Dendritic cell treated with granulocyte-macrophage colony-stimulating factor and Interleukin-4, amounts not matched to agents 40 ng/mL and 50 ng/mL, for 4 days (primary cell): ENCODE measurements at regions not wholly inside any gene's neighbourhood (a gene's known extent, or its start where the extent isn't known, plus 50 kb on each side); places are given as distances from the start of the nearest gene placed in this dataset.

Experiments
- H3K27ac Mint-ChIP-seq: one replicate; pipeline ENCODE4 v1.8.0; 2022; ENCODE audit warnings: mild to moderate bottlenecking, mixed read lengths
- H3K27me3 Mint-ChIP-seq: one replicate; pipeline ENCODE4 v1.8.0; 2022; ENCODE audit warnings: mild to moderate bottlenecking, mixed read lengths
- H3K36me3 Mint-ChIP-seq: one replicate; pipeline ENCODE4 v1.8.0; 2022; ENCODE audit warnings: low read depth, mixed read lengths
- H3K4me1 Mint-ChIP-seq: one replicate; pipeline ENCODE4 v1.8.0; 2022; ENCODE audit warnings: low read depth, mixed read lengths
- H3K4me3 Mint-ChIP-seq: one replicate; pipeline ENCODE4 v1.8.0; 2022; ENCODE audit warnings: mild to moderate bottlenecking, moderate library complexity, mixed read lengths
- H3K9me3 Mint-ChIP-seq: one replicate; pipeline ENCODE4 v1.8.0; 2022; ENCODE audit warnings: mixed read lengths
- intact Hi-C: fragments of 100-400 bp; cut with micrococcal nuclease; formaldehyde crosslinking; loops from one replicate; pipeline ENCODE4 v1.15.0; 2022

- Mint-ChIP-seq H3K27me3 (peaks cover 3% of the 10 kb centered on the region), H3K4me1 (no peaks in the 10 kb centered on the region), H3K4me3 (no peak overlapping the region), H3K27ac (no peak overlapping the region), H3K9me3 (no peaks in the 10 kb centered on the region), H3K36me3 (no peaks in the 10 kb centered on the region)
- intact Hi-C loops, result no loop called here
These were observed 330.5 kb downstream of the AACS start for GRCh38 chr12:125395583-125396215.

GRCh38 chr12:125399489-125399888, 334.3 kb downstream of the AACS start:
- no peak overlapping the region for H3K27ac Mint-ChIP-seq
- intact Hi-C loops, result no loop called here
- no peaks in the 10 kb centered on the region for H3K4me1 Mint-ChIP-seq
- H3K9me3 Mint-ChIP-seq, result no peaks in the 10 kb centered on the region
- H3K4me3 Mint-ChIP-seq, result no peak overlapping the region
- H3K27me3 Mint-ChIP-seq, result no peaks in the 10 kb centered on the region
- H3K36me3 Mint-ChIP-seq, result no peaks in the 10 kb centered on the region

DNA sequence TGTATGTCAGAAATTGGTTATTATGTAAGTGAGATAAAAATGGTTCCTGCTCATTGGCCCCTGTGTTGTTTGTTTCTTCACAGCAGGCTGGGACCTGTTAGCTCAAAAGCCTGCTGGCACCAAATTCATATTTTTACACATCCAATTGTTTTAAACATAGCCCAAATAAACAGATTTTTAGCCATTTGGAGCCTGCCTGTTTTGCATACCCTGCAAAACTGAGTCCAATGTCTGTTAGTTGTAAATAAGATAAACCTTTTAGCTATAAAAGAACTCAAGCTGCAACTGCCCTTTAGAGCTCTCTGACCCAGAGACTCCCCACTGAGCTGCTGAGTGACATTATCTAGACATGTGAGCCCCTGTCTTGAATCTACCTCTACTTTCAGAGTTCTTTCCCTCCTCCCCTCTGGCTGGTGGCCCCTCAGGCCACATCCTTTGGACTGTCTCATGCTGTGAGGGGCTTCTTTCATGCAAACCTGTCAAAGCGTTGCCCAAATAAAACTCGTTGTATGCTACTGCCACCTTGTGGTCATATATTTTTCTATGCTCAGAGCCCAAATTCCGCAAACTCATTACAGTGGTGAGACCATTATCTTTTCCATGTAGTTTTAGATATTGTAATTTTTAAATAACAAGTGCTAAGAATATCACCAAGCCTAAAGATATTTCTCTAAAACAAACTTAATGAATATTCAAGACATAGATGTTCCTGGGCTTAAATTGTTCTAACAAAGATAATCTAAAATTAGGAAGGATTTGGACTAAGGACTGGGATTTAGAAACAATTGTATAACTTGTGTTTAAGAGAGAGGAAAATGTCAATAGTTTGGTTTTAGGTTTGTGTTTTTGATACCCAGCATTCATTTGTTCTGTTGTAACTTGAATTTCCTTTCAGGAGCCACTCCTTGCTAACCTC, 337.9 kb downstream of the AACS start:
- Mint-ChIP-seq H3K4me3 (no peak overlapping the region), H3K27me3 (no peaks in the 10 kb centered on the region), H3K9me3 (no peaks in the 10 kb centered on the region), H3K4me1 (no peaks in the 10 kb centered on the region), H3K27ac (no peak overlapping the region), H3K36me3 (no peaks in the 10 kb centered on the region)
- intact Hi-C loops, result loop anchor here (5.0 kb wide), 1 partner anchor 71 kb away; no protein-coding TSS in a partner anchor

GRCh38 chr12:125403843-125404242, 338.6 kb downstream of the AACS start:
- Mint-ChIP-seq H3K9me3 (no peaks in the 10 kb centered on the region), H3K27ac (no peak overlapping the region)
- intact Hi-C loops, result loop anchor here (5.0 kb wide), 1 partner anchor 72 kb away; no protein-coding TSS in a partner anchor

DNA sequence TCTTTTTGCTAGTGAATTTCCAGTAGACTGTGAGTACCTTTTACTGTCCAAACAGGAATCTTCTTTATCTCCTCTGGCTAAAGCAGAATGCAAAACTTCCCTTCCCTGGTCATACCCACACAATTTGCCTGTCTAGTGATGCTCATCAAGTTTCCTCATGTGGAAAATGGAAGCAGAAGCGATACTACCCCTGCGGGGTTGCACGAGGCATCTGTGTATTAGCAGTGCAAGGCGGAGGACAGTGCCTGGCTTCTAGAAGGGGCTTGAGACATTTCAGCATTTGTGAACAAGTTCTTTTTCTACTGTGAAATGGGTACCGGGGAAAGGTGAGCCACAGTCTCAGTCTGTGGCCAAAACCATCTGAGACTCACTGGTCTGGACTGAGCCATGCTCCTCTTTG, 340.9 kb downstream of the AACS start:
- Mint-ChIP-seq H3K27ac (no peak overlapping the region), H3K36me3 (no peaks in the 10 kb centered on the region), H3K9me3 (no peaks in the 10 kb centered on the region), H3K4me1 (no peaks in the 10 kb centered on the region), H3K27me3 (no peaks in the 10 kb centered on the region), H3K4me3 (no peak overlapping the region)
- intact Hi-C loops, result no loop called here

More at GRCh38 chr12:125403843-125404242, 338.6 kb downstream of the AACS start:
- H3K36me3 Mint-ChIP-seq, result no peaks in the 10 kb centered on the region
- H3K4me3 Mint-ChIP-seq, result no peak overlapping the region
- H3K27me3 Mint-ChIP-seq, result no peaks in the 10 kb centered on the region
- H3K4me1 Mint-ChIP-seq, result no peaks in the 10 kb centered on the region

DNA sequence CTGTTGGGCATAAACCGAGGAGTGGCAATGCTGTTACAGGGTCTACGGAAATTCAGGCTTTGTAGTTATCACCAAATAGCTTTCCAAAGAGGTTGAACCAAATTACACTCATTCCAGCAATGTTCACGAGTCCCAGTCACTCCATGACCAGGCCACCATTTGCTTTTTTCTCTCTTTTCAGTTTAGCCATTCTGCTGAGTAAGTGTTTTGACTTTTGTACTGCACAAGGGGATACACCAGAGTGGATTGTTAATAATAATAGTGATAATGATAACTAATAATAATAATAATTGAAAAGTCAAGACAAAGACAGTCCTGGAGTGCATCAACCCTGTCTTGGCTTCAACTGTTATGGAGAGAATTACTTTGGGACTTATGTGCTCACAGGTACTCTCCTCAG, 343.5 kb downstream of the AACS start:
- no peaks in the 10 kb centered on the region for H3K4me1 Mint-ChIP-seq
- intact Hi-C loops, result no loop called here
- H3K4me3 Mint-ChIP-seq, result no peak overlapping the region
- no peaks in the 10 kb centered on the region for H3K9me3 Mint-ChIP-seq
- H3K27me3 Mint-ChIP-seq, result no peaks in the 10 kb centered on the region
- no peaks in the 10 kb centered on the region for H3K36me3 Mint-ChIP-seq
- H3K27ac Mint-ChIP-seq, result no peak overlapping the region

GRCh38 chr12:125412506-125412905, 347.3 kb downstream of the AACS start:
- H3K4me1 Mint-ChIP-seq, result no peaks in the 10 kb centered on the region
- H3K27me3 Mint-ChIP-seq, result no peaks in the 10 kb centered on the region
- H3K4me3 Mint-ChIP-seq, result no peak overlapping the region
- intact Hi-C loops, result no loop called here
- no peak overlapping the region for H3K27ac Mint-ChIP-seq
- no peaks in the 10 kb centered on the region for H3K36me3 Mint-ChIP-seq
- no peaks in the 10 kb centered on the region for H3K9me3 Mint-ChIP-seq

GRCh38 chr12:125417446-125417845, 352.2 kb downstream of the AACS start:
- Mint-ChIP-seq H3K9me3 (no peaks in the 10 kb centered on the region), H3K4me1 (no peaks in the 10 kb centered on the region), H3K36me3 (no peaks in the 10 kb centered on the region), H3K27me3 (peaks cover under 1% of the 10 kb centered on the region), H3K27ac (no peak overlapping the region), H3K4me3 (no peak overlapping the region)
- intact Hi-C loops, result no loop called here

GRCh38 chr12:125418902-125419564, 353.8 kb downstream of the AACS start:
- intact Hi-C loops, result no loop called here
- Mint-ChIP-seq H3K9me3 (no peaks in the 10 kb centered on the region), H3K36me3 (no peaks in the 10 kb centered on the region), H3K27ac (no peak overlapping the region), H3K4me3 (no peak overlapping the region), H3K27me3 (peaks cover 3% of the 10 kb centered on the region), H3K4me1 (no peaks in the 10 kb centered on the region)

- Mint-ChIP-seq H3K27ac (no peak overlapping the region), H3K36me3 (no peaks in the 10 kb centered on the region), H3K27me3 (peaks cover 4% of the 10 kb centered on the region), H3K9me3 (no peaks in the 10 kb centered on the region), H3K4me3 (no peak overlapping the region), H3K4me1 (no peaks in the 10 kb centered on the region)
- intact Hi-C loops, result no loop called here
These were observed 359.7 kb downstream of the AACS start for GRCh38 chr12:125424909-125425308.

GRCh38 chr12:125431516-125431915, 366.3 kb downstream of the AACS start:
- no peaks in the 10 kb centered on the region for H3K4me1 Mint-ChIP-seq
- no peaks in the 10 kb centered on the region for H3K9me3 Mint-ChIP-seq
- intact Hi-C loops, result no loop called here
- H3K27me3 Mint-ChIP-seq, result no peaks in the 10 kb centered on the region
- H3K36me3 Mint-ChIP-seq, result no peaks in the 10 kb centered on the region
- no peak overlapping the region for H3K4me3 Mint-ChIP-seq
- H3K27ac Mint-ChIP-seq, result no peak overlapping the region

GRCh38 chr12:125434131-125434530, 368.9 kb downstream of the AACS start:
- Mint-ChIP-seq H3K27ac (no peak overlapping the region), H3K27me3 (no peaks in the 10 kb centered on the region), H3K9me3 (no peaks in the 10 kb centered on the region), H3K4me3 (no peak overlapping the region), H3K4me1 (no peaks in the 10 kb centered on the region), H3K36me3 (no peaks in the 10 kb centered on the region)
- intact Hi-C loops, result no loop called here

- Mint-ChIP-seq H3K36me3 (no peaks in the 10 kb centered on the region), H3K27me3 (no peaks in the 10 kb centered on the region), H3K9me3 (no peaks in the 10 kb centered on the region), H3K27ac (no peak overlapping the region), H3K4me3 (no peak overlapping the region), H3K4me1 (no peaks in the 10 kb centered on the region)
- intact Hi-C loops, result no loop called here
These were observed 369.8 kb downstream of the AACS start for GRCh38 chr12:125434936-125435443.

DNA sequence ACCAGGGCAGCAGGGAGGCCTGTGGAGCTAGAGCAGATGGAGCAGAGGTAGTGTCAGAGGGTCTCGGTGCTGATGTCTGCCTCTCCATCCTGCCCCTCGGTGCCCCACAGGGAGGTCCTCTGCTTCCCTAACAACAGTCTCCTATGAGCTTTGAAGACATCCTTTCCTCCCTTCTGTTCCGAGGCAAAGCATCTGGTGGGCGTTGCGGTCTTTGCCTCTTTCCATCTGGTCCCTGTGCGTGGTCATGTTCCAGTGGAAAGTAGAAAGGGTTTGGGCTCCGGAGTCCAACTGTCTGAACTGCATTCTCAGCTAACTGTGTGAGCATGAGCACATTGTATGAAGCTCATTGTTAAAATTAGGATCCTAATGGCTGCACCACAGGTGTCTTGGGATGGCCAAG, 370.6 kb downstream of the AACS start:
- Mint-ChIP-seq H3K4me1 (no peaks in the 10 kb centered on the region), H3K36me3 (no peaks in the 10 kb centered on the region), H3K4me3 (no peak overlapping the region), H3K27me3 (no peaks in the 10 kb centered on the region), H3K9me3 (no peaks in the 10 kb centered on the region), H3K27ac (no peak overlapping the region)
- intact Hi-C loops, result no loop called here
